Motor neuron (in vitro differentiated cells): ENCODE measurements at regions not wholly inside any gene's neighbourhood (a gene's known extent, or its start where the extent isn't known, plus 50 kb on each side); places are given as distances from the start of the nearest gene placed in this dataset.
A peak's percentile ranks its signal among the peaks of the same experiment; 100 is the strongest.

Experiments used
- ATAC-seq, 8 experiments: fragments of 200-7000 bp; cut with Tn5 transposase; replicated peaks in 6 of 8; 2 replicates each; pipeline ENCODE4 v1.8.0; 2021; ENCODE audit warnings: mild to moderate bottlenecking in 8 of 8, moderate library complexity in 8 of 8
- H3K27ac ChIP-seq, 2 donors: fragments of 250-450 bp; sonication (Bioruptor Pico); 2 replicates each; pipeline ENCODE4 v1.9.0; 2021; ENCODE audit warnings: antibody characterized with exemption in 2 of 2, mild to moderate bottlenecking in 2 of 2, moderate library complexity in 1 of 2
- H3K4me1 ChIP-seq, 2 donors: fragments of 250-450 bp; sonication (Bioruptor Pico); replicated peaks in 1 of 2; 2 replicates each; pipeline ENCODE4 v1.6.1; 2021; ENCODE audit warnings: antibody characterized with exemption in 2 of 2, mild to moderate bottlenecking in 2 of 2, moderate library complexity in 1 of 2
- H3K4me3 ChIP-seq, 5 donors: fragments of 250-450 bp; sonication (Bioruptor Pico); 2 replicates each; pipeline ENCODE4 v1.9.0; 2021; ENCODE audit warnings: antibody characterized with exemption in 5 of 5, mild to moderate bottlenecking in 5 of 5, moderate library complexity in 4 of 5
- WGBS, 10 experiments: fragments of 450-650 bp; shearing (Covaris generic); methylation state at CpG; one replicate each; pipeline ENCODE4 v1.0.0; 2022; 5-methylcytosine and 5-hydroxymethylcytosine counted together
- in situ Hi-C, 9 experiments: fragments of 400-800 bp; cut with MboI; loops; one replicate each; pipeline ENCODE4 v1.15.0; 2021; ENCODE audit warnings: low sequenced_read_pairs in 9 of 9, low pct_unique_long_range_greater_than_20kb in 2 of 9; ENCODE audit not compliant: unreplicated experiment in 9 of 9

GRCh38 chr12:66066137-66066928 is 64.2 kb downstream of the LLPH start:
- WGBS, 10 experiments: 13 to 100% (median 86%) methylated on average over 1 to 7 of the region's 7 CpGs; no CpG with 5 or more reads in 2 of the 10 experiments
- H3K4me1 ChIP-seq: no peaks in the 10 kb centered on the region
- in situ Hi-C loops: no loop called here
- H3K4me3 ChIP-seq: no peak overlapping the region
- peak in 2 of 8 experiments; percentile 9 to 61 for ATAC-seq
- H3K27ac ChIP-seq: no peak overlapping the region

GRCh38 chr12:66065641-66066136 is 64.9 kb downstream of the LLPH start:
- ATAC-seq: peak in 2 of 8 experiments; percentile 4 to 44
- Histone ChIP-seq H3K4me1 (no peaks in the 10 kb centered on the region), H3K27ac (no peak overlapping the region), H3K4me3 (no peak overlapping the region)
- WGBS, 10 experiments: 0 to 100% (median 88%) methylated on average over 1 to 3 of the region's 3 CpGs
- in situ Hi-C loops: no loop called here

- 0 to 100% (median 89%) methylated on average over 2 to 3 of the region's 3 CpGs; no CpG with 5 or more reads in 1 of the 10 experiments for WGBS, 10 experiments
- peak in 3 of 8 experiments; percentile 19 to 53 (median 28) for ATAC-seq
- no peaks in the 10 kb centered on the region for H3K4me1 ChIP-seq
- H3K4me3 ChIP-seq: no peak overlapping the region
- no peak overlapping the region for H3K27ac ChIP-seq
- in situ Hi-C loops: no loop called here
Measured at GRCh38 chr12:66065150-66065549, 65.4 kb downstream of the LLPH start.

- 0 to 100% (median 75%) methylated on average over 1 to 3 of the region's 3 CpGs; no CpG with 5 or more reads in 3 of the 10 experiments for WGBS, 10 experiments
- in situ Hi-C loops: no loop called here
- ATAC-seq: no peak
- H3K4me3 ChIP-seq: no peak overlapping the region
- no peaks in the 10 kb centered on the region for H3K4me1 ChIP-seq
- no peak overlapping the region for H3K27ac ChIP-seq
Measured at GRCh38 chr12:66063916-66064315, 66.6 kb downstream of the LLPH start.

GRCh38 chr12:66062290-66062625 is 68.3 kb downstream of the LLPH start:
- Histone ChIP-seq H3K27ac (no peak overlapping the region), H3K4me1 (no peaks in the 10 kb centered on the region), H3K4me3 (no peak overlapping the region)
- peak in 3 of 8 experiments; percentile 16 to 46 (median 17) for ATAC-seq
- in situ Hi-C loops: no loop called here
- WGBS, 10 experiments: 0 to 92% (median 78%) methylated on average over 1 to 3 of the region's 3 CpGs

- WGBS, 10 experiments: 0 to 85% (median 34%) methylated on average over 1 to 8 of the region's 10 CpGs; no CpG with 5 or more reads in 2 of the 10 experiments
- H3K4me3 ChIP-seq: no peak overlapping the region
- in situ Hi-C loops: no loop called here
- ATAC-seq: peak in 2 of 8 experiments; percentile 17 to 24
- no peak overlapping the region for H3K27ac ChIP-seq
- H3K4me1 ChIP-seq: no peaks in the 10 kb centered on the region
Measured at GRCh38 chr12:66061557-66062289, 68.8 kb downstream of the LLPH start.

- no peak overlapping the region for H3K27ac ChIP-seq
- no peaks in the 10 kb centered on the region for H3K4me1 ChIP-seq
- in situ Hi-C loops: no loop called here
- H3K4me3 ChIP-seq: no peak overlapping the region
- ATAC-seq: no peak
- WGBS, 10 experiments: 32 to 100% (median 100%) methylated on average over 1 to 3 of the region's 3 CpGs; no CpG with 5 or more reads in 2 of the 10 experiments
Measured at GRCh38 chr12:66061076-66061475, 69.5 kb downstream of the LLPH start.

GRCh38 chr12:66060163-66060907 is 70.2 kb downstream of the LLPH start:
- H3K4me3 ChIP-seq: no peak overlapping the region
- no peak overlapping the region for H3K27ac ChIP-seq
- peak in 5 of 8 experiments; percentile 21 to 58 (median 48) for ATAC-seq
- no peaks in the 10 kb centered on the region for H3K4me1 ChIP-seq
- WGBS, 10 experiments: 6 to 79% (median 60%) methylated on average over 1 to 2 of the region's 2 CpGs; no CpG with 5 or more reads in 3 of the 10 experiments
- in situ Hi-C loops: no loop called here

- 40 to 100% (median 73%) methylated on average over 2 to 5 of the region's 5 CpGs; no CpG with 5 or more reads in 1 of the 10 experiments for WGBS, 10 experiments
- Histone ChIP-seq H3K4me1 (no peaks in the 10 kb centered on the region), H3K4me3 (no peak overlapping the region), H3K27ac (no peak overlapping the region)
- in situ Hi-C loops: no loop called here
- peak in 1 of 8 experiments; percentile 3 for ATAC-seq
Measured at GRCh38 chr12:66059666-66060065, 70.9 kb downstream of the LLPH start.

GRCh38 chr12:66058554-66058953 is 72.0 kb downstream of the LLPH start:
- 60 to 92% (median 67%) methylated on average over 1 to 2 of the region's 3 CpGs; no CpG with 5 or more reads in 7 of the 10 experiments for WGBS, 10 experiments
- Histone ChIP-seq H3K27ac (no peak overlapping the region), H3K4me3 (no peak overlapping the region), H3K4me1 (no peaks in the 10 kb centered on the region)
- in situ Hi-C loops: no loop called here
- ATAC-seq: peak in 3 of 8 experiments; percentile 12 to 69 (median 31)

- ATAC-seq: peak in 3 of 8 experiments; percentile 30 to 72 (median 55)
- Histone ChIP-seq H3K27ac (no peak overlapping the region), H3K4me1 (no peaks in the 10 kb centered on the region), H3K4me3 (no peak overlapping the region)
- 33 to 100% (median 94%) methylated on average over 1 to 2 of the region's 2 CpGs; no CpG with 5 or more reads in 2 of the 10 experiments for WGBS, 10 experiments
- in situ Hi-C loops: no loop called here
Measured at GRCh38 chr12:66055837-66056319, 74.7 kb downstream of the LLPH start.

- in situ Hi-C loops: no loop called here
- ATAC-seq: no peak
- H3K4me1 ChIP-seq: no peaks in the 10 kb centered on the region
- H3K27ac ChIP-seq: no peak overlapping the region
- no peak overlapping the region for H3K4me3 ChIP-seq
- 14 to 100% (median 100%) methylated on average over 1 of the region's 1 CpG; no CpG with 5 or more reads in 3 of the 10 experiments for whole genome bisulfite sequencing, 10 experiments
Measured at GRCh38 chr12:66052988-66053615, 77.4 kb downstream of the LLPH start.
